Heart right ventricle (tissue), 16 donors: ENCODE measurements at regions not wholly inside any gene's neighbourhood (a gene's known extent, or its start where the extent isn't known, plus 50 kb on each side); places are given as distances from the start of the nearest gene placed in this dataset.

Source experiments
- ATAC-seq, 8 donors: fragments of 200-7000 bp; cut with Tn5 transposase; one replicate each; pipeline ENCODE4 v1.9.1; 2020; ENCODE audit warnings: mild to moderate bottlenecking in 8 of 8, moderate library complexity in 8 of 8, moderate number of reproducible peaks in 1 of 8
- DNase-seq, 2 donors: peaks; one replicate each; pipeline ENCODE4 v3.0.0-alpha.2; 2020
- H3K27ac ChIP-seq, 10 donors: fragments of 200-600 bp; sonication (generic) in 2 of 10; one replicate each; pipeline versions ENCODE4 v1.5.0 to v1.8.0; 2020 to 2022; ENCODE audit warnings: mild to moderate bottlenecking in 3 of 10
- H3K27me3 ChIP-seq, 7 donors: fragments of 200-600 bp; one replicate each; pipeline ENCODE4 v1.8.0; 2021 to 2022; ENCODE audit warnings: mild to moderate bottlenecking in 2 of 7
- H3K36me3 ChIP-seq, 9 donors: fragments of 200-600 bp; sonication (generic) in 1 of 9; one replicate each; pipeline versions ENCODE4 v1.5.0 to v1.8.0; 2020 to 2022; ENCODE audit warnings: mild to moderate bottlenecking in 2 of 9
- H3K4me1 ChIP-seq, 9 donors: fragments of 200-600 bp; sonication (generic) in 1 of 9; one replicate each; pipeline versions ENCODE4 v1.5.0 to v1.8.0; 2020 to 2022; ENCODE audit warnings: mild to moderate bottlenecking in 4 of 9
- H3K4me3 ChIP-seq, 10 donors: fragments of 200-600 bp; sonication (generic) in 2 of 10; one replicate each; pipeline versions ENCODE4 v1.5.0 to v1.8.0; 2020 to 2022; ENCODE audit warnings: mild to moderate bottlenecking in 7 of 10, moderate library complexity in 2 of 10
- H3K9me3 ChIP-seq, 11 donors: fragments of 200-600 bp in 10 of 11; sonication (generic) in 2 of 11; one replicate each; pipeline versions ENCODE4 v1.5.0 to v1.8.0; 2013 to 2022; ENCODE audit warnings: mild to moderate bottlenecking in 2 of 11, control low read depth in 1 of 11, moderate library complexity in 1 of 11
- CTCF ChIP-seq, 9 donors: fragments of 200-600 bp; sonication (generic) in 2 of 9; IDR thresholded peaks; one replicate each; pipeline versions ENCODE4 v1.5.0 to v1.8.0; 2021 to 2022; ENCODE audit warnings: antibody characterized with exemption in 9 of 9, mild to moderate bottlenecking in 5 of 9, moderate library complexity in 1 of 9
- WGBS, 2 donors: extraction: QIAGEN DNeasy Blood & Tissue Kit; methylation state at CpG; one replicate each; pipeline ENCODE4 v1.1.7; 2013; ENCODE audit warnings: inconsistent platforms in 1 of 2; 5-methylcytosine and 5-hydroxymethylcytosine counted together
- intact Hi-C, 10 donors: fragments of 100-400 bp; cut with DNase I; formaldehyde crosslinking; loops; one replicate each; pipeline versions ENCODE4 v1.11.1 to v1.14.2; 2022
- donor health status: Arrhythmogenic right ventricular cardiomyopathy.
- donor health status: ischemic (EF 13 %, LVEDD 7.1; RV severe dilation, severe dysfunction).
- donor health status: healthy with polysubstance abuse.
- donor health status: DM: no; HTN: yes; CAD: no.
- donor health status: DM: no; HTN: no; CAD: no.
- donor health status: ischemic (EF 25% LVEDD 6.9; RV normal size, moderate dysfunction).
- donor health status: ischemic (EF 25% LVEDD 5.7; RV mildly dilated, moderate dysfunction).
- donor health status: healthy.
- donor health status: DM: yes; HTN: yes; CAD: no.
- donor health status: Ischemic cardiomyopathy.
- donor health status: ischemic (EF 35%, LVEDD 5.7; RV mildly dilated, moderate dysfunction).
- donor health status: nonischemic (EF 11% LVEDD 7.7; RV severe dilation, severe dysfunction).
- donor health status: DM: yes; HTN: yes; CAD: no.
- donor health status: PGD.
- donor health status: ischemic (EF 29% LVEDD 5.4; RV normal size, mild dysfunction).
- donor health status: nonischemic (EF 23%, LVEDD 6.1; RV moderate dilation, normal function).

- no peak for DNase-seq
- Histone ChIP-seq H3K4me3 (no peak overlapping the region), H3K27me3 (no peaks in the 10 kb centered on the region), H3K9me3 (peaks cover 0 to 6% (median 0%) of the 10 kb centered on the region in 11 donors), H3K36me3 (no peaks in the 10 kb centered on the region), H3K4me1 (no peaks in the 10 kb centered on the region), H3K27ac (no peak overlapping the region)
- ATAC-seq: no peak
- TF ChIP-seq CTCF (IDR thresholded peaks at IDR 0.05): no peak
- intact Hi-C loops: no loop called here
- 84 to 88% methylated on average over 3 of the region's 3 CpGs for WGBS, 2 donors
Measured at GRCh38 chr10:106473129-106473685, 691.3 kb downstream of the SORCS1 start.

GRCh38 chr10:106467506-106467905 is 697.0 kb downstream of the SORCS1 start:
- no peak for ATAC-seq

GRCh38 chr10:106457522-106457921 is 707.0 kb downstream of the SORCS1 start:
- Histone ChIP-seq H3K36me3 (no peaks in the 10 kb centered on the region), H3K4me3 (no peak overlapping the region), H3K4me1 (no peaks in the 10 kb centered on the region), H3K9me3 (peaks cover 0 to 5% (median 0%) of the 10 kb centered on the region in 11 donors), H3K27me3 (no peaks in the 10 kb centered on the region), H3K27ac (no peak overlapping the region)
- WGBS, 2 donors: 84 to 86% methylated on average over 3 of the region's 3 CpGs
- intact Hi-C loops: no loop called here
- DNase-seq: no peak
- no peak for ATAC-seq
- no peak for TF ChIP-seq CTCF (IDR thresholded peaks at IDR 0.05)

More at GRCh38 chr10:106467506-106467905, 697.0 kb downstream of the SORCS1 start:
- 84 to 88% methylated on average over 6 of the region's 6 CpGs for WGBS, 2 donors
- TF ChIP-seq CTCF (IDR thresholded peaks at IDR 0.05): no peak
- Histone ChIP-seq H3K27ac (no peak overlapping the region), H3K9me3 (peaks cover 0 to 5% (median 0%) of the 10 kb centered on the region in 11 donors), H3K27me3 (no peaks in the 10 kb centered on the region), H3K4me3 (no peak overlapping the region), H3K4me1 (no peaks in the 10 kb centered on the region), H3K36me3 (no peaks in the 10 kb centered on the region)
- no peak for DNase-seq
- intact Hi-C loops: no loop called here

- no peak for ATAC-seq
- DNase-seq: no peak
- Histone ChIP-seq H3K27ac (no peak overlapping the region), H3K4me3 (no peak overlapping the region), H3K27me3 (no peaks in the 10 kb centered on the region), H3K9me3 (peaks cover 0 to 5% (median 0%) of the 10 kb centered on the region in 11 donors), H3K4me1 (no peaks in the 10 kb centered on the region), H3K36me3 (no peaks in the 10 kb centered on the region)
- intact Hi-C loops: no loop called here
- 86 to 88% methylated on average over 3 of the region's 3 CpGs for WGBS, 2 donors
- no peak for TF ChIP-seq CTCF (IDR thresholded peaks at IDR 0.05)
Measured at GRCh38 chr10:106454233-106454632, 710.3 kb downstream of the SORCS1 start.
